Tibial nerve (tissue), 4 donors: ENCODE measurements at regions not wholly inside any gene's neighbourhood (a gene's known extent, or its start where the extent isn't known, plus 50 kb on each side); places are given as distances from the start of the nearest gene placed in this dataset.

Experiments used
- DNase-seq, 2 donors: peaks; one replicate each; pipeline ENCODE4 v3.0.0-alpha.2; 2019; ENCODE audit warnings: low spot score in 2 of 2
- H3K27ac ChIP-seq, 4 donors: fragments of 200-600 bp; sonication (generic) in 3 of 4; one replicate each; pipeline ENCODE4 v1.5.1; 2017 to 2019; ENCODE audit warnings: mild to moderate bottlenecking in 1 of 4
- H3K27me3 ChIP-seq, 2 donors: fragments of 200-600 bp; sonication (generic) in 1 of 2; one replicate each; pipeline versions ENCODE4 v1.5.1 to v1.6.0; 2017 to 2019
- H3K36me3 ChIP-seq, 3 donors: fragments of 200-600 bp; sonication (generic); one replicate each; pipeline ENCODE4 v1.5.1; 2018 to 2019
- H3K4me1 ChIP-seq, 4 donors: fragments of 200-600 bp; sonication (generic) in 3 of 4; one replicate each; pipeline ENCODE4 v1.5.1; 2017 to 2019
- H3K4me3 ChIP-seq, 4 donors: fragments of 200-600 bp; sonication (generic) in 3 of 4; one replicate each; pipeline ENCODE4 v1.5.1; 2017 to 2019; ENCODE audit warnings: mild to moderate bottlenecking in 1 of 4, moderate library complexity in 1 of 4
- H3K9me3 ChIP-seq, 4 donors: fragments of 200-600 bp; sonication (generic) in 3 of 4; one replicate each; pipeline ENCODE4 v1.5.1; 2017 to 2019
- EP300 ChIP-seq, 2 donors: sonication (generic); formaldehyde crosslinking; IDR thresholded peaks; one replicate each; pipeline ENCODE4 v1.6.1; 2017; ENCODE audit warnings: antibody characterized with exemption in 2 of 2, mild to moderate bottlenecking in 1 of 2
- POLR2A ChIP-seq, 2 donors: fragments of 450-650 bp; IDR thresholded peaks; one replicate each; pipeline ENCODE4 v1.6.1; 2017; ENCODE audit warnings: antibody characterized with exemption in 2 of 2, mild to moderate bottlenecking in 2 of 2, moderate library complexity in 2 of 2
- WGBS, 2 donors: methylation state at CpG; one replicate each; pipeline ENCODE4 v1.1.5; 2018; 5-methylcytosine and 5-hydroxymethylcytosine counted together
- TF ChIP-seq, protein P1 (sequence below), 5 experiments: fragments of 200-600 bp in 3 of 5; fragments of 450-650 bp in 2 of 5; sonication (generic) in 3 of 5; IDR thresholded peaks; one replicate each; pipeline ENCODE4 v1.5.1; 2016 to 2019; ENCODE audit warnings: antibody characterized with exemption in 5 of 5, mild to moderate bottlenecking in 3 of 5, moderate library complexity in 2 of 5

DNA sequence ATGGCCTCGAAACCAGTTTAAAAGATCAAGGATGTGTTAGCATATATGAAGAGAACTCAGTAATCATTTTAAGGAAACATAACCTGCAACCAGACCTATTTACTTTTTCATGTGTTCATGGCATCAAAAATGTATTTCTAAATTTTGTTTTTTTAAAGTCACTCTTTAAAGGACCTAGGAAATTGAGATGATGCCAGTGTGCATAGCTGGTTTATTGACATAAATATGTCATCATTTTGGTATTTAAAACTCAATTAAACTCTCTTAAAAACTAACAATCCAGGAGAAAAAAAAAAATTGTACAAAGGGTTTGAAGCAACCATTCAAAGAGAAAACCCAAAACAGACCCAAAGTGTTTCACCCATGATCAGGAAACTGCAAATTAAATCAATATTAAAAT lies 198.9 kb upstream of the RND3 start:
- Histone ChIP-seq H3K36me3 (no peaks in the 10 kb centered on the region), H3K27ac (no peak overlapping the region), H3K4me3 (no peak overlapping the region), H3K27me3 (no peaks in the 10 kb centered on the region), H3K9me3 (no peaks in the 10 kb centered on the region), H3K4me1 (peaks cover 0 to 10% (median 3%) of the 10 kb centered on the region in 4 donors)
- TF ChIP-seq POLR2A (IDR thresholded peaks at IDR 0.05) (no peak), EP300 (IDR thresholded peaks at IDR 0.05) (no peak)
- TF ChIP-seq, protein P1, sequence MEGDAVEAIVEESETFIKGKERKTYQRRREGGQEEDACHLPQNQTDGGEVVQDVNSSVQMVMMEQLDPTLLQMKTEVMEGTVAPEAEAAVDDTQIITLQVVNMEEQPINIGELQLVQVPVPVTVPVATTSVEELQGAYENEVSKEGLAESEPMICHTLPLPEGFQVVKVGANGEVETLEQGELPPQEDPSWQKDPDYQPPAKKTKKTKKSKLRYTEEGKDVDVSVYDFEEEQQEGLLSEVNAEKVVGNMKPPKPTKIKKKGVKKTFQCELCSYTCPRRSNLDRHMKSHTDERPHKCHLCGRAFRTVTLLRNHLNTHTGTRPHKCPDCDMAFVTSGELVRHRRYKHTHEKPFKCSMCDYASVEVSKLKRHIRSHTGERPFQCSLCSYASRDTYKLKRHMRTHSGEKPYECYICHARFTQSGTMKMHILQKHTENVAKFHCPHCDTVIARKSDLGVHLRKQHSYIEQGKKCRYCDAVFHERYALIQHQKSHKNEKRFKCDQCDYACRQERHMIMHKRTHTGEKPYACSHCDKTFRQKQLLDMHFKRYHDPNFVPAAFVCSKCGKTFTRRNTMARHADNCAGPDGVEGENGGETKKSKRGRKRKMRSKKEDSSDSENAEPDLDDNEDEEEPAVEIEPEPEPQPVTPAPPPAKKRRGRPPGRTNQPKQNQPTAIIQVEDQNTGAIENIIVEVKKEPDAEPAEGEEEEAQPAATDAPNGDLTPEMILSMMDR (IDR thresholded peaks at IDR 0.05): no peak
- DNase-seq: no peak
- WGBS, 2 donors: 89 to 93% methylated on average over 1 of the region's 1 CpG

DNA sequence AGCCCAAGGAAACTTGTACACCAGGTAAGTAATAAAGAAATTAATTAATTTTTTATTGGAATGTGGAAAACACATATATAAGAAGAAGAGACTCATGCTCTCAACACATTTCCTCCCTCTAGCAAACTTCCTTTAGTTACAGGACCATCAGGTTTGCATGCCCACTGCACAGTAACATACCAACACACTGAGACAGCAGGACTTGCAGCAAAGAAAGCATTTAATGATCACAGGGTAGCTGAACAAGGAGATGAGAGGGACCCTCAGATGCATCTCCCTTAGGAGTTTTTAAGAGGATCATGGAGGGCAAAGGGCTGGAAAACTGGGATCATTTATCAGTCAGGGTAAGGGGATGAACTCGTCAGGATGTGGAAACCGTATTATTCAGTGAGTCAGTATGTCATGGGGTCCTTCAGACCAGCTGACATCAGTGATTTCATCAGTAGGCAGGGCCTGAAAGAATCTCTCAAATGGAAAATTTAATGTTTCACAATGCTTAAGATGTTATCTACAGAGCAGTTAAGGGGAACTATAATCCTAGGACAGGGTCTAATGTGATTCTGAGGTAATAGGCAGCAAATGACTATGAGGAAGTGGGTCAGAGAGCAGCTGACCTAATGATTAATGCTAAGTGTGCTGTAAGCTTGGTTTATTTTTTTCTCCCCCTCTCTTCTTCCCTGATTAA lies 193.8 kb upstream of the RND3 start:
- no peaks in the 10 kb centered on the region for H3K4me1 ChIP-seq
- no peaks in the 10 kb centered on the region for H3K9me3 ChIP-seq
- WGBS, 2 donors: 69 to 70% methylated on average over 2 of the region's 2 CpGs
- DNase-seq: no peak
- H3K4me3 ChIP-seq: no peak overlapping the region
- H3K36me3 ChIP-seq: no peaks in the 10 kb centered on the region
- no peaks in the 10 kb centered on the region for H3K27me3 ChIP-seq
- peak overlapping the region in 1 of 4 donors; percentile 21 for H3K27ac ChIP-seq
- TF ChIP-seq, protein P1 (IDR thresholded peaks at IDR 0.05): no peak
- TF ChIP-seq POLR2A (IDR thresholded peaks at IDR 0.05) (no peak), EP300 (IDR thresholded peaks at IDR 0.05) (no peak)

DNA sequence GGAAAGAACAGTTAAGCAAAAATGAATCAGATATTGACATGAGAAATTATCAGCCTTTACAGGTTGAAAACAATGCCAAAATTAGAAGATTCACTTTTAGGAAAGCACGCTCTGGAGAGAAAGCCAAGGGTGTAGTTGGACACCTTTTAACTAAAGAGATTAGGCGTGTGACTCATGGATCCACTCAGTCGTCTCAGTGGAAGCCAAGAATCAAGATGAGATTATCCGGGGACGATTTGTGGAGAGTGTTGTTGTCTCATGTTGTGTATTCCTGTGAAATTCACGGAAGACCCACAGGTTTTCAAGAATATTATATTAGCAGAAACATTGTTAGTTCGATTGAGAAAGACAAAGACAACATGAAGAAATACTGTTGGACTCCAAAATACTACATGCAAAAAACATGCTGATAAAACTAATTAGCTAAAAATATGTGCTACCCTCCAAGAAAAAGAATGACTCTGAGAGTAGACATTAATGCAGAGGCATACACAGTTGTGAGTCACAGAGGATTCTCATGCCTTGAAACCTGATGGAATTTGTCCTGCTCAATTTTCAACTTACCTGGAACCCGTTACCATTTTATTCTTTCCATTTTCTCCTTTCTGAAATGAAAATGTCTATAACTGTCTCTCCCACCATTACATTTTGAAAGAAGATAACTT lies 192.1 kb upstream of the RND3 start:
- no peak for DNase-seq
- TF ChIP-seq, protein P1 (IDR thresholded peaks at IDR 0.05): no peak
- TF ChIP-seq EP300 (IDR thresholded peaks at IDR 0.05) (no peak), POLR2A (IDR thresholded peaks at IDR 0.05) (no peak)
- Histone ChIP-seq H3K27ac (no peak overlapping the region), H3K4me1 (no peaks in the 10 kb centered on the region), H3K36me3 (no peaks in the 10 kb centered on the region), H3K9me3 (no peaks in the 10 kb centered on the region), H3K4me3 (no peak overlapping the region), H3K27me3 (no peaks in the 10 kb centered on the region)
- 85 to 86% methylated on average over 8 of the region's 8 CpGs for WGBS, 2 donors

DNA sequence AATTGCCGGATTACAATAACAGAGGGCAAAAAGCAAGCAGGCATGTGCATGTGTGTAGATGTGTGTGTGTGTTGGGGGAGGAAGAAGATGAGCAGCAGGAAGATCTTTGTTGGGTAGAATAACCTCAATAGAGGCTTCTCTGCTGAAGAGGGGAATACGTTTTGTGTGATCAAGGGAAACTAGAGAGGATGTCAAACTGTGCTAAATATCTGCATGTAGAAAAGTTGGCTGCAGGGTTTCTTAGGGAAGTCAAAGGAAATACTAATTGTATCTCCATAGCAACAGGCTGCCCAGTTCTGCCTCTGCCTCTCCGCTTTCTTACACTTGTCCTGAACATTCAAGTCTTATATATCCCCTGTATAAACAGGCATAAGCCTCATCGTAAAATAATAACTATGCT lies 190.1 kb upstream of the RND3 start:
- 77 to 78% methylated on average over 4 of the region's 4 CpGs for WGBS, 2 donors
- Histone ChIP-seq H3K36me3 (no peaks in the 10 kb centered on the region), H3K27me3 (no peaks in the 10 kb centered on the region), H3K4me3 (no peak overlapping the region), H3K27ac (no peak overlapping the region), H3K9me3 (no peaks in the 10 kb centered on the region), H3K4me1 (no peaks in the 10 kb centered on the region)
- no peak for TF ChIP-seq POLR2A (IDR thresholded peaks at IDR 0.05)
- TF ChIP-seq EP300 (IDR thresholded peaks at IDR 0.05): no peak
- TF ChIP-seq, protein P1 (IDR thresholded peaks at IDR 0.05): no peak
- no peak for DNase-seq

DNA sequence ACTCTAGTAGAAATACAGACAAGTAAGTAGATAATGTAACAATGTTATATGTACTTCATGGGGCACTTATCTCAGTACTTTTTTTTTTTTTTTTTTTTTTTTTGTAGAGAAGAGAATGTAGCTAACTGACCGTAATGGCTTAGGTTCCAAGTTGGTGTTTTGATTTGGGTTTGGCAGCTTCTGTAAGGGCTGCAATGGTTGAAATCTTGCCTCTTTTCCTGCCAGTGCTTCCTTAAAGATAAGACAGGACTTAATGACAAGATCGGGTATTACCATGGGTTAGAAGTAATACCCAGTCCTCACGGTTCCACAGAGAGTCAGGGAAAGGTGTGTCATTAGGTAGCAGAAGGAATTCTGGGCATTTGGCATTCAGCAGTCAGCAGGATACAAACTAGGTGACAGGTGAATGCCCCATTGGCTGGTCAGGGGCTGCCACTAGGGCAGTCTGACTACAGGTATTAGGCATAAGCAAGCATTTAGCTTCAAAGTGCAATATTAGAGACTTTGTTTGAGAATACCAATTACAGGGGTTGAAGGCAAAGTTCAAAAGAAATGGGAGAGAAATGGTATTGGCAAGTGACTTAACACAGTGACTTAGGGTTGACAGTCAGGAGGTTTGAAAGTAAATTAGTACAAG lies 189.4 kb upstream of the RND3 start:
- TF ChIP-seq POLR2A (IDR thresholded peaks at IDR 0.05) (no peak), EP300 (IDR thresholded peaks at IDR 0.05) (no peak)
- TF ChIP-seq, protein P1 (IDR thresholded peaks at IDR 0.05): no peak
- WGBS, 2 donors: 78 to 82% methylated on average over 3 of the region's 3 CpGs

More for the DNA sequence above, 189.4 kb upstream of the RND3 start:
- DNase-seq: no peak
- no peaks in the 10 kb centered on the region for H3K27me3 ChIP-seq
- H3K4me3 ChIP-seq: no peak overlapping the region
- H3K36me3 ChIP-seq: no peaks in the 10 kb centered on the region
- H3K4me1 ChIP-seq: no peaks in the 10 kb centered on the region
- H3K27ac ChIP-seq: no peak overlapping the region
- H3K9me3 ChIP-seq: no peaks in the 10 kb centered on the region
